Smooth muscle cell of the brain vasculature (primary cell): ENCODE measurements at regions not wholly inside any gene's neighbourhood (a gene's known extent, or its start where the extent isn't known, plus 50 kb on each side); places are given as distances from the start of the nearest gene placed in this dataset.

Source experiments
- DNase-seq: peaks from one replicate; pipeline ENCODE4 v3.0.0-alpha.2; 2012; ENCODE audit warnings: low read depth, low spot score

DNA sequence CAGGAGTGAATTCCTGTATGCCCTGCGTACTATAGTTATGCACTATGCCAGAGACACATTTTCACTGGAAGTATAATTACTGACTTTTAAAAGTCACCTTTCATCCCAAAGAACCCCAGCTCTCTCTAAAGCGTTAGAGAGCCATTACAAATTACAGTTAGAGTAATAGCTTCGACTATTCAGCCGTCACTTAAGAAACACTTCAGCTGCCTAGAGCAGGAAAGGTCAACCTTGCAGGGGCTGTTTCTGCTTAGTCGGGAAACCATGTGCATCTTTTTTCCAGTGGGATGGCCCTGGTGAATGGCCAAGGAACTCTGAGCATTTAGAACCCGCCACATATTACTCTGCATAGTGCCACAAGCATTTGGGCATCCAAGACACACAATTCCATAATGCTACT, 235.9 kb downstream of the ARRDC4 start:
- no peak for DNase-seq

GRCh38 chr15:98202256-98202655, 241.8 kb downstream of the ARRDC4 start:
- no peak for DNase-seq

- DNase-seq = no peak
Measured at GRCh38 chr15:98203872-98204660, 243.6 kb downstream of the ARRDC4 start.

GRCh38 chr15:98207928-98208327, 247.4 kb downstream of the ARRDC4 start:
- DNase-seq = no peak

DNA sequence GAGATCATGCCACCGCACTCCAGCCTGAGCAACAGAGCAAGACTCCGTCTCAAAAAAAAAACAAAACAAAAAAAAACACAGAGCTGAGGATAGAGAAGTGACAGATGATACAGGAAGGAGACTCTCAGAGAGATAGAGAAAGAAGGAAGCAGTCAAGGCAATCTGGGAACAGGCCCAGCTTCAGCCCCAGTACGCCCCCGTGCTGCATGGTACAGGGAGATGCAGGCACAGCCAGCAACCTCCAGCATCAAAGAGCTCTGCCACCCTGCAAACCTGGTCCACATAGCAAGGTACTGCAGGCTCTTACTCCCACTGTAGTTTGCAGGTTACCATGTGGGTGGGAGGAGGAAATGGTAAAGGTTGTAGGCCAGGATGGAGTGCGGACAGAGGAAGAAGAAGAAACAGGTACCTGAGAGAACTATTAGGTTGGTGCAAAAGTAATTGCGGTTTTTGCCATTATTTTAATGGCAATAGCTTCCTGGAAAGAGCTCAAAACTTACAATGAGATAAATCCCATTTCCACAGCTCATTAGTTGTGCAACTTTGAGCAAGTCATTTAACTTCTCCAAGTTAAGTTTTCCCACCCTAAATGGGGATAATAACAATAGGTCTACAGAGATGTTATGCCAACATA, 253.0 kb downstream of the ARRDC4 start:
- DNase-seq = no peak

DNA sequence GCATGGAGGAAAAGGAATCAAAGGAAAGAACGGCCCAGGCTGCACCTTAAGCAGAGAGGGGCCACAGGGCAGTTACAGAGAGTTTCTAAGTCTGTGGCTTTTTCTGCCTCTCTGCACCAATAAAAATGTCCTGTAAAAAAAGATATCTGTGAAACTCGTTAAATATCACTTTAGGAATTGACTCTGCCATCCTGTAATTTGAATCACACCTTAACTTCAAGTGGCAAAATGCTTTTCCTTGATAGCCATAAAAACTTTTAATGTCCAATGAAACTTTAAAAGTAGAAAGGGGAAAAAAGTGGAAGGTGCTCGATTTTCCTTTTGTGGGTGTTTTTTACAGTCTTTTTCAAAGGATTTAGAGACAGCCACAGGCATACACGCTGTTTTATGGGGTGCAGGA, 255.7 kb downstream of the ARRDC4 start:
- DNase-seq = no peak

DNA sequence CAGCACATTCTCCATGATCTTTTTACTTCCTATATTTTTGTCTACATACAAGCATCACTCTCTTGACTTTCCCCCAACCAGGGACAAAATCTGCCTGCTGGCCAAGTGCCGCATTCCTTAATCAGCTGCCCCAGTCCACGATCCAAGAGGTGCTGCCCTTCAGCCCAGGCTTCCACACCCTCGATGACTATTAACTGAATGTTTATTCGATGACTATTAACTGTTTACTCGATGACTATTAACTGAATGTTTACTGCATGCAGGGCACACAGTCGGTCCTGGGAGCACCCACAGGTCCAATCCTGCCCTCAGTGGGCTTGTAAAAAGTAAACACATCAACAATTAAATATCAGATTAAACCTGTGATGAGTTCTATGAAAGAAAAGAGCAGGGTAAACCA, 256.9 kb downstream of the ARRDC4 start:
- no peak for DNase-seq

GRCh38 chr15:98221144-98221543, 260.6 kb downstream of the ARRDC4 start:
- DNase-seq = no peak

DNA sequence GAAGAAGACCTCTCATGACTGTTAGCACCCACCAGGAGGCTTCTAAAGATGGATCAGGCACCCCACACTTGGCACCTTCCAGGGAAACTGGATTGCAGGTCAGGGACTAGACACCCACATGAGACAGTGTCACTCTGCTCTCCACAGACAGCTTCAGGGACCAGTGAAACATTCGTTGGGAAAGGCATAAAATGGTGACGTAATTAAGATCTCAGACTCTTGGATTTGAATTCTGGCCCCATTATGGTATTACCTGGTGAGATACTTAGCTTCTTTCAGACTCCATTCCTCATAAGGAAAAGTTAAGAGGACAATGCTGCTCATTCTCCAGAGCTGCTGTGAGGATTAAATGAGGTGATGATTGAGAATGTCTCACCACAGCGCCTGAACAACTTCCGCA, 261.1 kb downstream of the ARRDC4 start:
- DNase-seq = no peak

DNA sequence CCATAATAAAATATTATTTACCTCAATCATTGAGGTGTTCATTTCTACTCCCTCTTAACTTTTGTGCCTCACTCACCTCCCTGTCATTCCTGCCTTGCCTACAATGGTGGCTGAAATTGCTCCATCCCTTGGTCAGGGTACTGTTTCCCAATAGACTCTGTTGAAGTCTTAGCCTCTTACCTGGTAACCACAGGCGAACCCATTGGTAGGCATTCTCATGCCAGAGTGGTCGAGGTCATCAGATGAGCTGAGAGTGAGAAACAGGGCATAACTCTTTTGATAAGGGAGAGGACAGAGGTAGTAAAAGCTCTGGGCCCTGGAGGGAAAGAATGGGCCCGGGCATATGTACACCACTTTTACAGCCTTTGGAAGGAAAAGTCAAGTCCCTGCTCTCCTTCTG, 265.6 kb downstream of the ARRDC4 start:
- no peak for DNase-seq

DNA sequence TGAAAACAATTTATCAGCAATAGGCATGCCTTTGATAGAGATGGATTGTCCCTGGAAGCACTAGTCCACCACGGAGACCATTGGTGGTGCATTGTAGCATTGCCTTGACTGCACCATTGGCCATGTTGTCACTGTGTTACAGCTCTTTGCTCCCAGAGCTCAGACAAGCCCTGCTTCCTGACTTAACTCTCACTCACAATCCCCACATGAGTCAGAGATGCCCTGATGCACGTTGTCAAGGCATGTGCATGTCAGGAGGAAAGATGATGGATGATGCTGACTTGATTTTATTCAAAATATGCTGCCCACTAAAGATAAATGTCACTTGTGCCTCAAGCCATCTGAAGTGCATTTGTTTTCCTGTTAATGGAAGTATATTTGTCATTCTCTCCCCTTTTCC, 266.1 kb downstream of the ARRDC4 start:
- DNase-seq = no peak

DNA sequence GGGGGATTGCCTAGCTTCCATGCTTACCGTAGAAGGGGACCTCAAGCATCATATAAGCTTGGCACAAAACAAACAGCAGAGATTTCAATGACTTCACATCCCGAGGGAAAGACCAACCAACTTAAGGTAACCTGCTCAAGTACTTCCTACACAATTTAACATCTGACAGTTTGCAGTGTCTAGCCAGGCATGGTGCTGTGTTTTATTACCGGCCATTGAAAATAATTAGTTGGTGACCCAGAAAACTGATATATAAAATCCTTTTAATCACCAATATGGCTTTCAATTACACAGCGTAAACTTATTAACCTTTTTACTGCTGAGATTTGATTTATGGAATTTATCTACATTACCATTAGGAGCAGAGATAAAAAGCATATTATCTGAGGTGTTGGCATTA, 268.3 kb downstream of the ARRDC4 start:
- DNase-seq = no peak

DNA sequence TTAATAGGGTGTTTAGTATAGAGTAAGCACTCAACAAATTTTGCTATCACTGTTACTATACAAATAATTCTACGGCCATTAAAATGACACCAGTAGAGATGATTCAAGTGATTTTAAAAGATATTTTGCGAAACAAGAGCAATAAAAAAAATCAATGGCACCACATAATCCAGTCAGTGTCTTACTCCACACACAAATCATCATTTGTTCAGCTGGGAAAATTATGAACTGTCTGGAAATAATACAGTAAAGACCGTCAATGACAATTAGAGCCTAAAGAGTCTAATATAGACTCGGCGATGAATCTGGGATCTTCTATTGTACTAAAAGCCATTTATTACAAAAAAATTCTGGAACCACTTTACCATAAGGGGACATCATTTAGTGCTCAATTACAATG, 270.5 kb downstream of the ARRDC4 start:
- DNase-seq = no peak

GRCh38 chr15:98231696-98232440, 271.4 kb downstream of the ARRDC4 start:
- no peak for DNase-seq

GRCh38 chr15:98232761-98233160, 272.3 kb downstream of the ARRDC4 start:
- no peak for DNase-seq

DNA sequence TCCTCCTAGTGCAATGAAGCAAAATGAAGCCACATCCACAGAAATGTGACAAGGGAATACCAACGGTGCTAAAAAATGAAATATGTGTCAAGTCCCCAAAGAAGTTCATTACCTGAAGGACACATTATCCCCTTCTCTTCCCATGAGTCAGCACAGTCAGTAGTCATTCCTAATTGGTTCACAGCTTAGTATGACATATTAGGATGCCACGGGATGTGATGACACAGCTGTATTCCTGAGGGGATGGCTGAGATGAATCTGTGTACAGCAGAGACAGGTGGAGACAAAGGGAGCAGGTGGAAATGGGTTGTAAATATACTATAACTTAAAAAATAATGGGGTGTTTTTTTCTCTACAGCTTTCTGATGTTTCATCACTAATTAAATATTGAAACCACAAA, 273.4 kb downstream of the ARRDC4 start:
- DNase-seq = no peak

GRCh38 chr15:98240303-98240702, 279.8 kb downstream of the ARRDC4 start:
- DNase-seq = no peak

GRCh38 chr15:98241032-98241554, 280.6 kb downstream of the ARRDC4 start:
- DNase-seq = no peak

GRCh38 chr15:98257290-98257689, 296.8 kb downstream of the ARRDC4 start:
- no peak for DNase-seq

GRCh38 chr15:98263787-98264186, 303.3 kb downstream of the ARRDC4 start:
- DNase-seq = no peak

DNA sequence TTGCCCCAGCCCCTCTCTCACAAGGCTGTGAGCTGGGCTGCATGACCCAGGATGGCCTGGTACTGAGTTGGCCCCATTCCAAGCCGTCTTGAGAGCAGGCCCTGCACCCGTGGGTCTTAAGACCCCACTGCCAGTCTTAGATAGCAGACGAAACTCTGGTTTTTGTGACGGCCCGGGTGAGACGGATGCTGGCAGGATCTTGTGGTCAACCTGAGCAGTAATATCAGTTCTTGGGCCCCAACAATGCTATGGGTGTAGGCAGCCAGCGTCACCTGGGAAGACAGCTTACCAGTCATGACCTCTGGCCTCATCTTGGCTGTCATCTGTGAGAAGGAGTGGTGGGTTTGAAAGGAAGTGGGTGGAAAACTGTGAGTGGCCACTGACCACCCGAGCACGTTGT, 305.8 kb downstream of the ARRDC4 start:
- DNase-seq = no peak

GRCh38 chr15:98268163-98268562, 307.7 kb downstream of the ARRDC4 start:
- no peak for DNase-seq

GRCh38 chr15:98272625-98273024, 312.1 kb downstream of the ARRDC4 start:
- DNase-seq = no peak
